ENCODE measurements at regions not wholly inside any gene's neighbourhood (a gene's known extent, or its start where the extent isn't known, plus 50 kb on each side); places are given as distances from the start of the nearest gene placed in this dataset.

- in situ Hi-C loops (cut with HindIII; ENCODE audit: low sequenced_read_pairs): no loop called here
- no peak for DNase-seq (ENCODE audit: low read depth, low spot score)
- TF ChIP-seq CTCF (IDR thresholded peaks at IDR 0.05; ENCODE audit: low read depth, low read length): no peak
- no peak overlapping the region for H3K4me3 ChIP-seq (ENCODE audit: low read depth, low read length)
These were observed 92.8 kb upstream of the HS6ST1 start for GRCh38 chr2:128411431-128411830.

- H3K4me3 ChIP-seq (ENCODE audit: low read depth, low read length): no peak overlapping the region
- DNase-seq (ENCODE audit: low read depth, low spot score): no peak
- TF ChIP-seq CTCF (IDR thresholded peaks at IDR 0.05; ENCODE audit: low read depth, low read length): no peak
- in situ Hi-C loops (cut with HindIII; ENCODE audit: low sequenced_read_pairs): no loop called here
These were observed 93.7 kb upstream of the HS6ST1 start for GRCh38 chr2:128412181-128412871.

- TF ChIP-seq CTCF (IDR thresholded peaks at IDR 0.05; ENCODE audit: low read depth, low read length): no peak
- no peak overlapping the region for H3K4me3 ChIP-seq (ENCODE audit: low read depth, low read length)
- in situ Hi-C loops (cut with HindIII; ENCODE audit: low sequenced_read_pairs): no loop called here
- DNase-seq (ENCODE audit: low read depth, low spot score): no peak
These were observed 94.5 kb upstream of the HS6ST1 start for GRCh38 chr2:128413014-128413717.

- no peak overlapping the region for H3K4me3 ChIP-seq (ENCODE audit: low read depth, low read length)
- DNase-seq (ENCODE audit: low read depth, low spot score): no peak
- in situ Hi-C loops (cut with HindIII; ENCODE audit: low sequenced_read_pairs): no loop called here
- TF ChIP-seq CTCF (IDR thresholded peaks at IDR 0.05; ENCODE audit: low read depth, low read length): no peak
These were observed 95.2 kb upstream of the HS6ST1 start for GRCh38 chr2:128413718-128414341.

GRCh38 chr2:128414351-128414750 is 95.7 kb upstream of the HS6ST1 start:
- TF ChIP-seq CTCF (IDR thresholded peaks at IDR 0.05; ENCODE audit: low read depth, low read length): no peak
- H3K4me3 ChIP-seq (ENCODE audit: low read depth, low read length): no peak overlapping the region
- DNase-seq (ENCODE audit: low read depth, low spot score): no peak
- in situ Hi-C loops (cut with HindIII; ENCODE audit: low sequenced_read_pairs): no loop called here

- H3K4me3 ChIP-seq (ENCODE audit: low read depth, low read length): no peak overlapping the region
- TF ChIP-seq CTCF (IDR thresholded peaks at IDR 0.05; ENCODE audit: low read depth, low read length): no peak
- in situ Hi-C loops (cut with HindIII; ENCODE audit: low sequenced_read_pairs): no loop called here
- no peak for DNase-seq (ENCODE audit: low read depth, low spot score)
These were observed 96.5 kb upstream of the HS6ST1 start for GRCh38 chr2:128414946-128415778.
